Endodermal cell (in vitro differentiated cells): ENCODE measurements at regions not wholly inside any gene's neighbourhood (a gene's known extent, or its start where the extent isn't known, plus 50 kb on each side); places are given as distances from the start of the nearest gene placed in this dataset.
A peak's percentile ranks its signal among the peaks of the same experiment; 100 is the strongest.

Experiments used
- DNase-seq: peaks from one replicate; pipeline ENCODE4 v3.0.0-alpha.2; 2017
- H3K27ac ChIP-seq: 2 replicates; pipeline ENCODE4 v1.5.1; 2013; ENCODE audit warnings: mild to moderate bottlenecking, low read depth, low read length, moderate library complexity
- H3K27me3 ChIP-seq: 2 replicates; pipeline ENCODE4 v1.6.1; 2013; ENCODE audit warnings: mild to moderate bottlenecking, low read length, moderate library complexity; ENCODE audit not compliant: insufficient read depth, control insufficient read depth, poor library complexity, severe bottlenecking
- H3K36me3 ChIP-seq: 2 replicates; pipeline ENCODE4 v1.7.0; 2013; ENCODE audit warnings: mild to moderate bottlenecking, low read length, moderate library complexity; ENCODE audit not compliant: control insufficient read depth, insufficient read depth
- H3K4me1 ChIP-seq: one replicate; pipeline ENCODE4 v1.7.0; 2013; ENCODE audit warnings: low read length; ENCODE audit not compliant: control insufficient read depth, insufficient read depth
- H3K4me3 ChIP-seq: 2 replicates; pipeline ENCODE4 v1.5.1; 2013; ENCODE audit warnings: mild to moderate bottlenecking, low read length, moderate library complexity
- H3K9ac ChIP-seq: 2 replicates; pipeline ENCODE4 v1.6.1; 2013; ENCODE audit warnings: mild to moderate bottlenecking, low read length, moderate library complexity; ENCODE audit not compliant: poor library complexity, severe bottlenecking; ENCODE audit errors: extremely low read depth
- H3K9me3 ChIP-seq: 2 replicates; pipeline ENCODE4 v1.6.1; 2013; ENCODE audit warnings: mild to moderate bottlenecking, low read length, moderate library complexity; ENCODE audit not compliant: control insufficient read depth
- H3K27ac Mint-ChIP-seq: 2 replicates; pipeline ENCODE4 v1.8.0; 2020; ENCODE audit warnings: mixed read lengths
- H3K27me3 Mint-ChIP-seq: 2 replicates; pipeline ENCODE4 v1.8.0; 2021; ENCODE audit warnings: mild to moderate bottlenecking, mixed read lengths; ENCODE audit not compliant: insufficient read depth
- H3K36me3 Mint-ChIP-seq: 2 replicates; pipeline ENCODE4 v1.8.0; 2020; ENCODE audit warnings: low read depth, mixed read lengths
- H3K4me1 Mint-ChIP-seq: 2 replicates; pipeline ENCODE4 v1.8.0; 2020; ENCODE audit warnings: mixed read lengths
- H3K4me3 Mint-ChIP-seq: 2 replicates; pipeline ENCODE4 v1.8.0; 2020; ENCODE audit warnings: mild to moderate bottlenecking, moderate library complexity, mixed read lengths
- H3K9me3 Mint-ChIP-seq: 2 replicates; pipeline ENCODE4 v1.8.0; 2020; ENCODE audit warnings: mild to moderate bottlenecking, mixed read lengths
- WGBS, 2 experiments: methylation state at CpG; one replicate each; pipeline versions ENCODE4 v1.1.5 to v1.1.7; 2013; ENCODE audit warnings: missing lambda C conversion rate in 2 of 2, mixed read lengths in 1 of 2; ENCODE audit not compliant: insufficient coverage in 1 of 2, insufficient read length in 1 of 2; 5-methylcytosine and 5-hydroxymethylcytosine counted together
- TF ChIP-seq, protein P1 (sequence below): fragments of 200-600 bp; sonication (generic); conservative IDR thresholded peaks from 2 replicates; pipeline ENCODE4 v1.5.0; 2021; ENCODE audit warnings: antibody characterized with exemption, mild to moderate bottlenecking

DNA sequence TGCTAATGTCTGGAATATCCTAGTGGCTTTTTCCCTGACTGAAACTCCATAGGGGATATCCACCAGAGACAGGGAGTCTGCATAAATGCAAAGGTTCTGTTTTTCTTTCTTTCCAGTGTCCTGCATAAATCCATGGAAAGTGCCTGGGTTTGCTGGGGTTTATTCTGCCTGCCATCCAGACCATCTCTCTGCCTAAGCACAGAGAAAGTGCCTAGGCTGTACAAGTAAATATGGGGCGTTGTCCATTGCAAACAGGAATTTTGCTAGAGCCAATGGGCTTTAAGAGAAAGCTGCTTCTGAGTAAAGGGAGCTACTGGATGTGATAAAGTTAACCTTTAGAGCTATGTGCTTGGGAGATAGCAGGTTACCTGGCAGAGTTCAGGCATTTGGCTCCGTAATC, 407.5 kb downstream of the AGTPBP1 start:
- H3K36me3 Mint-ChIP-seq: no peaks in the 10 kb centered on the region
- peaks cover 14% of the 10 kb centered on the region for H3K4me1 ChIP-seq
- no peak overlapping the region for H3K4me3 ChIP-seq
- H3K9ac ChIP-seq: no peak overlapping the region
- peaks cover 38% of the 10 kb centered on the region for H3K4me1 Mint-ChIP-seq
- no peak overlapping the region for H3K4me3 Mint-ChIP-seq
- 88 to 92% methylated on average over 2 of the region's 2 CpGs for WGBS, 2 experiments
- H3K9me3 ChIP-seq: no peaks in the 10 kb centered on the region
- H3K27ac ChIP-seq: no peak overlapping the region
- DNase-seq: no peak
- no peaks in the 10 kb centered on the region for H3K27me3 ChIP-seq
- no peak overlapping the region for H3K27ac Mint-ChIP-seq
- H3K27me3 Mint-ChIP-seq: peaks cover 2% of the 10 kb centered on the region
- H3K36me3 ChIP-seq: no peaks in the 10 kb centered on the region
- H3K9me3 Mint-ChIP-seq: no peaks in the 10 kb centered on the region
- TF ChIP-seq, protein P1, sequence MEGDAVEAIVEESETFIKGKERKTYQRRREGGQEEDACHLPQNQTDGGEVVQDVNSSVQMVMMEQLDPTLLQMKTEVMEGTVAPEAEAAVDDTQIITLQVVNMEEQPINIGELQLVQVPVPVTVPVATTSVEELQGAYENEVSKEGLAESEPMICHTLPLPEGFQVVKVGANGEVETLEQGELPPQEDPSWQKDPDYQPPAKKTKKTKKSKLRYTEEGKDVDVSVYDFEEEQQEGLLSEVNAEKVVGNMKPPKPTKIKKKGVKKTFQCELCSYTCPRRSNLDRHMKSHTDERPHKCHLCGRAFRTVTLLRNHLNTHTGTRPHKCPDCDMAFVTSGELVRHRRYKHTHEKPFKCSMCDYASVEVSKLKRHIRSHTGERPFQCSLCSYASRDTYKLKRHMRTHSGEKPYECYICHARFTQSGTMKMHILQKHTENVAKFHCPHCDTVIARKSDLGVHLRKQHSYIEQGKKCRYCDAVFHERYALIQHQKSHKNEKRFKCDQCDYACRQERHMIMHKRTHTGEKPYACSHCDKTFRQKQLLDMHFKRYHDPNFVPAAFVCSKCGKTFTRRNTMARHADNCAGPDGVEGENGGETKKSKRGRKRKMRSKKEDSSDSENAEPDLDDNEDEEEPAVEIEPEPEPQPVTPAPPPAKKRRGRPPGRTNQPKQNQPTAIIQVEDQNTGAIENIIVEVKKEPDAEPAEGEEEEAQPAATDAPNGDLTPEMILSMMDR: no peak

GRCh38 chr9:85332487-85332886, 409.3 kb downstream of the AGTPBP1 start:
- no peaks in the 10 kb centered on the region for H3K36me3 Mint-ChIP-seq
- no peak overlapping the region for H3K27ac Mint-ChIP-seq
- H3K4me3 ChIP-seq: no peak overlapping the region
- no peaks in the 10 kb centered on the region for H3K9me3 Mint-ChIP-seq
- H3K4me1 ChIP-seq: peaks cover 14% of the 10 kb centered on the region
- H3K4me1 Mint-ChIP-seq: peaks cover 38% of the 10 kb centered on the region
- H3K9ac ChIP-seq: no peak overlapping the region
- H3K27ac ChIP-seq: no peak overlapping the region
- no peak overlapping the region for H3K4me3 Mint-ChIP-seq
- H3K27me3 ChIP-seq: no peaks in the 10 kb centered on the region
- TF ChIP-seq, protein P1: peak; percentile 92
- no peaks in the 10 kb centered on the region for H3K9me3 ChIP-seq
- H3K27me3 Mint-ChIP-seq: peaks cover under 1% of the 10 kb centered on the region
- no peaks in the 10 kb centered on the region for H3K36me3 ChIP-seq
- 68 to 80% methylated on average over 3 to 4 of the region's 4 CpGs for WGBS, 2 experiments
- peak; percentile 82 for DNase-seq

DNA sequence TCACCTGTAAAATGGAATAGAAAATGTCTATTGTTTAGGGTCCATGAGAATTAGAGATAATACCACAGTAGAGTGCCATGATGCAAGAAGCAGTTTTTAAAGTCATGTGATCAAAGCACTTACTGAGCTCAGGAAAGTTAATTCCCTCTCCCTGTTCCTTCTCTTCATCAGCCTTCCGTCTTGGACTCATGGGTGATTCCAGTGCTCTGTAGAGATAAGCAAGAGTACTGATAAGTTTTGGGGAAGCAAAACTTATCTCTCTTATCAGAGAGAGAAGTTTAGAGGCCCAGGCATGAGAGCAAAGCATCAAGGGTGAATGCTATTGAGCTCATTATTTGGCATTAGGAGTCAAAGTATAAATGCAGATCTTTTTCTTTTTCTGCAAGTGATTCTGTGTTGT, 410.1 kb downstream of the AGTPBP1 start:
- Mint-ChIP-seq H3K9me3 (no peaks in the 10 kb centered on the region), H3K4me3 (no peak overlapping the region), H3K4me1 (peaks cover 38% of the 10 kb centered on the region), H3K27me3 (peaks cover 4% of the 10 kb centered on the region), H3K36me3 (no peaks in the 10 kb centered on the region), H3K27ac (no peak overlapping the region)
- 50% methylated on average over 1 of the region's 1 CpG; no CpG with 5 or more reads in 1 of the 2 experiments for WGBS, 2 experiments
- Histone ChIP-seq H3K27ac (no peak overlapping the region), H3K36me3 (no peaks in the 10 kb centered on the region), H3K4me1 (peaks cover 14% of the 10 kb centered on the region), H3K4me3 (no peak overlapping the region), H3K27me3 (no peaks in the 10 kb centered on the region), H3K9me3 (no peaks in the 10 kb centered on the region), H3K9ac (no peak overlapping the region)
- TF ChIP-seq, protein P1: no peak
- DNase-seq: no peak
